ENCODE measurements at regions not wholly inside any gene's neighbourhood (a gene's known extent, or its start where the extent isn't known, plus 50 kb on each side); places are given as distances from the start of the nearest gene placed in this dataset.

DNA sequence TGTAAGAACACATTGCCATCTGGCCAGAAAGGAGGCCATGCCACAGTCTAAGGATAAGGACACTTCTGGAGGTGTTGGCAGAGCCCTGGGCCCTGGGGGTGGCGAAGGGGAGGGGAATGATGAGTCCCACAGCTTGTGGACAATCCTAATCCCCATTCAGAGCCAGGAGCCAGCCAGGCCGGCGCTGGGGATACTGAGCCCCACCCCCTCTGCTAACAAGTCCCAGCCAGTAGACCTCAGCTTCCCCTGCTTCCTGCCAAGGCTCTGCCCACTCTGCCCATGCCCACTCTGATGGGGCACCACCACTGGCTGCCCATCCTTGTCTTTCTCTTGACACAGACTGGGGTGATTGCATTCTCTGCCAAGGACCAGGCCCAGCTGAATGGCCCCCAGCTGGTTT lies 71.9 kb downstream of the NAV1 start:
- DNase-seq (ENCODE audit: low read depth in 2 of 2), result no peak

- DNase-seq (ENCODE audit: low read depth in 2 of 2), result no peak
Measured at GRCh38 chr1:201612645-201613044, 73.7 kb downstream of the NAV1 start.

- DNase-seq (ENCODE audit: low read depth in 2 of 2), result no peak
Measured at GRCh38 chr1:201614262-201615015, 75.5 kb downstream of the NAV1 start.

- DNase-seq (ENCODE audit: low read depth in 2 of 2), result no peak
Measured at GRCh38 chr1:201617157-201617556, 78.2 kb downstream of the NAV1 start.

- DNase-seq (ENCODE audit: low read depth in 2 of 2), result no peak
Measured at GRCh38 chr1:201618389-201618788, 79.5 kb downstream of the NAV1 start.

GRCh38 chr1:201618905-201619304 lies 80.0 kb downstream of the NAV1 start:
- DNase-seq (ENCODE audit: low read depth in 2 of 2), result no peak

GRCh38 chr1:201619513-201619912 lies 80.6 kb downstream of the NAV1 start:
- no peak for DNase-seq (ENCODE audit: low read depth in 2 of 2)

DNA sequence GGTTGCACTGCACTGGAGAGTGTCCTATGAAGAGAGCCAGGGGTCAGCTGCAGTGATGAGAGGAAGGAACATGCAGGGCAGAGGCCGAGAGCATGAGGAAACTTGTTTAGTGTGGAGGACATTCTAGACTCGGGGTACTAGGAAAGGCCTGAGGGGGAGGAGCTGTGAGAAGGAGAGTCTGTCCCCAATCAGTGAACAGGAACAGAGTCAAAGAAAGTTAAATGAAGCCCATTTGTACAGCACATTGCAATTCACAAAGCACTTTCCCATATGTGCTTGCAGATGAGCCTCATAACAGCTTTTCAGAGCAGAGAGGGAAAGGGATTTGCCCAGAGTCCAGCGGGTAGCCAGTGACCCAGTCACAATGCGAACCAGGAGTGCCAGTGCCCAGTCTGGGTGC lies 83.4 kb downstream of the NAV1 start:
- DNase-seq (ENCODE audit: low read depth in 2 of 2), result no peak

DNA sequence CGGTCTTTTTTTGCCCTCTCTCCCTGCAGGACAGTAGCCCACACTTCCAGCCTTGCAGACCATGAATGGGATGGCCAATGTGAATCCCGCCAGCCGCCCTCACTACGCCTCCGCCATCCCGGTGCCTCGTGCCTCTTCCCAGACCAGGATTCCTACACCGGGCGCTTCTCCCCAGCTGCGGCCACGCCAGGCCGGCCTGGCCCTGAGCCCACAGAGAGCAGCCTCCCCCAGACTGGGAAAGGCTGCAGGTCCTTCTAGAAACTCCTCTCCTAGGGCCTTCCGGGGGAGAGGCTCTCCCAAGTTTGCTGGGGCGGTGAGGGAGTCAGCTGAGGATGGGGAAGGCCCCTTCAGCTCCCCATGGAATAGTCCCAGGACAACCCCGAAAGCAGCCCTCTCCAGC lies 83.9 kb downstream of the NAV1 start:
- no peak for DNase-seq (ENCODE audit: low read depth in 2 of 2)

DNA sequence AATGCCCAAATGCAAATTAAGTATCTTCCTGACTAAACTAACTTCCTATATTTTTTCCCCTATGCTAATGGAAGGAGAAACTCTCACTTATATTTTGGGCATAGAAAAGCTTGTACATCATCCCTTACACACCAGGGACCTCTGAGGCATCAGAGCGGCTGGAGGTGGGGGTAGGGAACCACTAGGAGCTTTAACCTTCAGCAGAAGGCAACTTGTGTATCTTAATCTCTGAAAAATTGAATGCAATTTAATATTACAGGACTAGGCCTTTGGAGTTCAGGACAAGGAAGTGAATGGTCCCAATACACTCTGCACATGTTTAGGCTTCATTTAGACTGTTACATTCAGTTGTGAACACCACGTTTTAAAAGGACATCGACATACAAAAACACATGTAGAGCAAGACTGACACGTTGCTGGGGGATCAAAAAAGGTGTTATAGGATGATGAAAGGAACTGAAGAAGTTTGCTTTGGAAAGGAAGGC lies 85.9 kb downstream of the NAV1 start:
- no peak for DNase-seq (ENCODE audit: low read depth in 2 of 2)

DNA sequence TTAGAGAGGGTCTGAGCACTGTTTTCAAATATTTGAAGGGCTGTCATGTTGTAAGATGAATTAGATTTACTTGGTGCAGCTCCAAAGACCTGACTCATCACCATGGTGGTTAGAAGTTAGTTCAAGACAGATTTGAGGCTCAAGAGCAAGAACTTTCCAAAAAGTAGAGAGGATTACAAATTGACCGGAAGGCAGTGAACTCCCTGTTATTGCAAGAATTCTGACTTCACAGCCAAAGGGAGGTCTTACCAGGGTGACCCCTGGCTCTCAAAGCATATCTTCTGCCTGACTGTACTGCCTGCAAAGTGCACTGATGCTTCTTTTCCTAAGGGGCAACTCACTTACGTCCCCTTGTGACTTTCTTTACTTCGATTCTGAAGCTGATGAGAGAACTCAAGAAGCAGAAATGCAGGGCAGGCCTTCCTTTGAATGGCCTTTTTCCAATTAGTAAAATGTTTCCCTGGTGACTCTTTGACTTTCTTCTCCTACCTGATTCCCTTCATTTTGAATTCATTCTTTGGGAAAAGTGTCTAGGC lies 86.4 kb downstream of the NAV1 start:
- DNase-seq (ENCODE audit: low read depth in 2 of 2), result peak; percentile 87 to 91

GRCh38 chr1:201625851-201626251 lies 86.9 kb downstream of the NAV1 start:
- no peak for DNase-seq (ENCODE audit: low read depth in 2 of 2)

- DNase-seq (ENCODE audit: low read depth in 2 of 2), result no peak
Measured at GRCh38 chr1:201626629-201627275, 87.8 kb downstream of the NAV1 start.

DNA sequence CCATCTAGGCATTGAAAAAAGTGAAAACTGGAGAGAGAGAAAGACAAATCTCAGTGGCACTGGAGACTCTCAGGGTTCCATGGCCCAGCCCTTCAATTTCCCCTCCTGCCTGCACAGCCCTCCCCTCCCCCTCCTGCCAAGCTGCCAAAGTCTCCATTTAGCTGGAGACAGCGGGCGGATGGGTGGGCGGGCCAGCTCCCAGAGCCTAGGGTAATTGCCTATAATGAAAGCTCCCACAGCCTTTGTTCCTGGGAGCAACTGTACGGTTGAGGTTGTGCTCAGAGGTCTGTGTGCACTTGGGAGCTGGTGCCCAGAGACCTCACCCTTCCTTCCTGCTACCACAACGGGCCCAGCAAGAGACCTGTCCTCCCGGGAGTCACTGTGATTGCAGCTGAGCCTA lies 89.6 kb downstream of the NAV1 start:
- DNase-seq (ENCODE audit: low read depth in 2 of 2), result no peak

DNA sequence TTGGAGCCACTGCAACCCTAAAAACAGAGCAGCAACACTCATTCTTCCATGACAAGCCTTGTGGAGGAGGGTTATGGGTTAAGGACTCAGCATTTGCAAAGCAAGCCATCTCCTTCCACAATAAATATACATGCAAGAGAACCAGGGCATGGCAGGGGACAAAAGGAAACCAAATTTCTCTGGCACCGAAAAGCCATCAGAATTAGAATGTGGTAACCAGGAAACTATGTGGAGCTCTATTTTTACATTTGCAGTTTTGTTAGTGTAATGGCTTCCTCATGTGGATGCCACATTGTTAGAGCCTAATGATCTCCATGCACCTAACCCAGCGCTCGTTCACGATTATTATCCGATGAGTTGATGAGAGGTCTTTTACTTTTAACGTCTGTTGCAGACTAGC lies 91.7 kb downstream of the NAV1 start:
- DNase-seq (ENCODE audit: low read depth in 2 of 2), result no peak

GRCh38 chr1:201631037-201631436 lies 92.1 kb downstream of the NAV1 start:
- no peak for DNase-seq (ENCODE audit: low read depth in 2 of 2)

GRCh38 chr1:201632364-201632952 lies 93.5 kb downstream of the NAV1 start:
- DNase-seq (ENCODE audit: low read depth in 2 of 2), result no peak

- DNase-seq (ENCODE audit: low read depth in 2 of 2), result no peak
Measured at GRCh38 chr1:201633297-201633696, 94.4 kb downstream of the NAV1 start.

DNA sequence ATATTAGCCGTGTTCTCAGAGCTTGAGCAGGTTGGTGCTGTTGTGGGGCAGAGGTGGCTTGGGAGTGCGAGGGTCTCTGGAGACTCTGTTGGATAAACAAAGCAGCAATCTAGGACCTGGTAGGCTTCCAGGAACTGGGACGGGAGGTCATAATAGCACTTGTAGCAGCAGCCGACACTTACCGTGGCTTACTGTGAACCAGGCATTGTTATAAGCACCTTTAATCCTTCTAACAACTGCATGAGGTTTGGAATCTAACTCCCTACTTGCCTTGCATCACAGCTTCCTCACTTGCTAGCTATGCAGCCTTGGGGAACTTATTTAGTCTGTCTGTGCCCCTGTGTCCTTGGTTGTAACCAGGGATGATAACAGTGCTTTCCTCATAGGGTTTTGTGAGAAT lies 94.9 kb downstream of the NAV1 start:
- DNase-seq (ENCODE audit: low read depth in 2 of 2), result no peak

GRCh38 chr1:201634261-201634660 lies 95.3 kb downstream of the NAV1 start:
- no peak for DNase-seq (ENCODE audit: low read depth in 2 of 2)

GRCh38 chr1:201636097-201636496 lies 97.2 kb downstream of the NAV1 start:
- DNase-seq (ENCODE audit: low read depth in 2 of 2), result no peak

GRCh38 chr1:201636510-201636971 lies 97.6 kb downstream of the NAV1 start:
- no peak for DNase-seq (ENCODE audit: low read depth in 2 of 2)
